ENCODE measurements at regions not wholly inside any gene's neighbourhood (a gene's known extent, or its start where the extent isn't known, plus 50 kb on each side); places are given as distances from the start of the nearest gene placed in this dataset.

DNA sequence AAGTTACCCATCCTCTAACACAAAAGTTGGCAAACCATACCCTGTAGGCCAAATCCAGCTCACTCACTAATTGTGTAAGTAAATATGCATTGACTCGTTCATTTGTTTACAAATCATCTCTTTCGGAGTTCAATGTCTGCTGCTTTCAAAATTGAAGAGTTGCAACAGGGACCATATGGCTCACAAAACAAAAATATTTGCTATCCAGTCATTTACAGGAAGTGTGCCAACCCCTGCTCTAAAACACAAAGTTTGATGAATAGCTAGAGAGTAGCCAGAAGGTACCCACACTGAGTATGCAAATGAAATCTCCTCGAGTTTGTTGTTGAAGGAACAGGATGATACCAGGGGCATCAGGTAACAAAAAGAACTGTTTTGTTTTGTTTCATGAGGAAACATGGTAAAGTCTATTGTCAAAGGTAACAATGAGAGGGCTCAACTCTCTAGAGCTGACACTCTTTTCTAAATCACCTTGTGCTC is 236.2 kb upstream of the THBS1 start:
- no peak overlapping the region for H3K9ac ChIP-seq (ENCODE audit: low read length)
- DNase-seq, result no peak

DNA sequence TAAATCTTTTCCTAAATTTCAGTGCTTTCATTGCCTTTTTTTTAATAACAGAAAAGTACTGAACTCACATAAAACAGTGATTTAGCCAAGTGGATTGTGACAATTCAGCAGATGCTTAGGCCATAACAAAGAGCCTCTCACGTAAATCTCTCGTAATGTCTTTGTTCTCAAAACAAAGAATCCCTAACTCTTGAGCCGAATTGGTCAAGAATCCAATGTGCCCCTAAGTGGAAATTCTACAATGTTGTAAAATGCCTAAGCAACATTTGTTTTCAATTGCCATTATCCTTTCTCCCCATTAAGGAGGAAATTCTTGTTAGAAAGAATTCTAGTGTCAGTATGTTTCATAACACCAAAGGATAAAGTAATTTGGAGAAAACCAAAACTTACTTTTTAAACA is 235.7 kb upstream of the THBS1 start:
- H4K20me1 ChIP-seq (ENCODE audit: insufficient read depth, low read depth, low read length), result no peaks in the 10 kb centered on the region
- H3K9me2 ChIP-seq (replicated peaks; ENCODE audit: insufficient read depth, low read length), result no peaks in the 10 kb centered on the region
- no peaks in the 10 kb centered on the region for H3K27me3 ChIP-seq (ENCODE audit: low read length)
- no peak overlapping the region for H3K27ac ChIP-seq (ENCODE audit: low read length)
- H3K9ac ChIP-seq (ENCODE audit: low read length), result no peak overlapping the region
- H3K79me2 ChIP-seq (ENCODE audit: low read length), result no peaks in the 10 kb centered on the region
- no peaks in the 10 kb centered on the region for H3K36me3 ChIP-seq (ENCODE audit: insufficient read depth, low read length)
- no peaks in the 10 kb centered on the region for H3K4me1 ChIP-seq (ENCODE audit: low read length)
- no peak overlapping the region for H2AFZ ChIP-seq (ENCODE audit: low read length)
- no peak for DNase-seq
- H3K4me2 ChIP-seq (ENCODE audit: low read depth, low read length, poor library complexity, severe bottlenecking), result no peak overlapping the region
- H3K9me3 ChIP-seq (ENCODE audit: low read length), result no peaks in the 10 kb centered on the region
- H3K4me3 ChIP-seq (ENCODE audit: low read length), result no peak overlapping the region

More for the DNA sequence above, 236.2 kb upstream of the THBS1 start:
- no peaks in the 10 kb centered on the region for H3K9me2 ChIP-seq (replicated peaks; ENCODE audit: insufficient read depth, low read length)
- no peak overlapping the region for H2AFZ ChIP-seq (ENCODE audit: low read length)
- no peak overlapping the region for H3K4me2 ChIP-seq (ENCODE audit: low read depth, low read length, poor library complexity, severe bottlenecking)
- H3K4me1 ChIP-seq (ENCODE audit: low read length), result no peaks in the 10 kb centered on the region
- H3K79me2 ChIP-seq (ENCODE audit: low read length), result no peaks in the 10 kb centered on the region
- H3K4me3 ChIP-seq (ENCODE audit: low read length), result no peak overlapping the region
- H3K36me3 ChIP-seq (ENCODE audit: insufficient read depth, low read length), result no peaks in the 10 kb centered on the region
- H3K9me3 ChIP-seq (ENCODE audit: low read length), result no peaks in the 10 kb centered on the region
- H4K20me1 ChIP-seq (ENCODE audit: insufficient read depth, low read depth, low read length), result no peaks in the 10 kb centered on the region
- no peak overlapping the region for H3K27ac ChIP-seq (ENCODE audit: low read length)
- no peaks in the 10 kb centered on the region for H3K27me3 ChIP-seq (ENCODE audit: low read length)

DNA sequence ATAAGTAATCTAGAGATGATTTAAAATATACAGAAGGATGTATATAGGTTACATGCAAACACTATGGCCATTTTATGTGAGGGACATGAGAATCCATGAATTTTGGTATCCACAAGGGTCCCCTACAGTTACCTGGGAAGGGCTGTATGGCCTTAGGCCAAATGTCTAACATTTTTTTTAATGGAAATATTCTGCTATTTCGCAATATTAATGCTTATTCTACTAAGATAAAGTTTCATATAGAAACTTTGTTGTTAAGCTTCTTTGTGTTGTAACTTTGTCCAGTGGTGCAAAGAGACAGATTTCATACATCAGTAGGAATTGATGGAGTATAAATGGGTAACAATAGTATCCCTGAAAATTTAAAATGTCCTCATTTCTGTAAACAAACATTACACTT is 233.4 kb upstream of the THBS1 start:
- Histone ChIP-seq H3K4me1 (ENCODE audit: low read length) (no peaks in the 10 kb centered on the region), H3K9me3 (ENCODE audit: low read length) (no peaks in the 10 kb centered on the region), H3K4me2 (ENCODE audit: low read depth, low read length, poor library complexity, severe bottlenecking) (no peak overlapping the region), H2AFZ (ENCODE audit: low read length) (no peak overlapping the region), H3K9ac (ENCODE audit: low read length) (no peak overlapping the region), H3K27me3 (ENCODE audit: low read length) (no peaks in the 10 kb centered on the region), H4K20me1 (ENCODE audit: insufficient read depth, low read depth, low read length) (no peaks in the 10 kb centered on the region), H3K36me3 (ENCODE audit: insufficient read depth, low read length) (no peaks in the 10 kb centered on the region), H3K79me2 (ENCODE audit: low read length) (no peaks in the 10 kb centered on the region), H3K9me2 (replicated peaks; ENCODE audit: insufficient read depth, low read length) (no peaks in the 10 kb centered on the region), H3K27ac (ENCODE audit: low read length) (no peak overlapping the region), H3K4me3 (ENCODE audit: low read length) (no peak overlapping the region)
- DNase-seq, result no peak

DNA sequence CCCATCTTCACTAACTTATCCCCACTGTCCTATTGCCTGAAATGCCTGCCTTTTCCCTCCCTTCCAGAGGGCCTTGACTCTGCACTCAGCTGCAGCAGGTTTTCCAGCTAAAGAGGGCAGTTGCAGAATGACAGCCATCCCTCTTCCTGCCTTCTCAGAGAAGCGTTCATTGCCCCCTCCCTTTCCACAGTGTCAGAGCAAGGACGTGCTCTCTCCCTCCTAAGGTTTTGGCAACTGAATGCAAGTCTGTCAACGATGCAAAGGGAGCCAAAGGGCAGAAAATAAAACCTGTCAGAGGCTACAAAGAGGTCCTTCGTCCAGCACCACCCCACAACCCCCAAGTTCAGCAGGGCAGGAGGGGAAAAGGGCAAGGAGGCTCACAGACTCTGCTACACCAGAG is 230.1 kb upstream of the THBS1 start:
- Histone ChIP-seq H3K9ac (ENCODE audit: low read length) (no peak overlapping the region), H4K20me1 (ENCODE audit: insufficient read depth, low read depth, low read length) (no peaks in the 10 kb centered on the region), H3K27ac (ENCODE audit: low read length) (no peak overlapping the region), H2AFZ (ENCODE audit: low read length) (no peak overlapping the region), H3K27me3 (ENCODE audit: low read length) (no peaks in the 10 kb centered on the region), H3K9me3 (ENCODE audit: low read length) (no peaks in the 10 kb centered on the region), H3K36me3 (ENCODE audit: insufficient read depth, low read length) (no peaks in the 10 kb centered on the region), H3K9me2 (replicated peaks; ENCODE audit: insufficient read depth, low read length) (no peaks in the 10 kb centered on the region), H3K79me2 (ENCODE audit: low read length) (no peaks in the 10 kb centered on the region), H3K4me1 (ENCODE audit: low read length) (no peaks in the 10 kb centered on the region), H3K4me3 (ENCODE audit: low read length) (no peak overlapping the region), H3K4me2 (ENCODE audit: low read depth, low read length, poor library complexity, severe bottlenecking) (no peak overlapping the region)
- no peak for DNase-seq

DNA sequence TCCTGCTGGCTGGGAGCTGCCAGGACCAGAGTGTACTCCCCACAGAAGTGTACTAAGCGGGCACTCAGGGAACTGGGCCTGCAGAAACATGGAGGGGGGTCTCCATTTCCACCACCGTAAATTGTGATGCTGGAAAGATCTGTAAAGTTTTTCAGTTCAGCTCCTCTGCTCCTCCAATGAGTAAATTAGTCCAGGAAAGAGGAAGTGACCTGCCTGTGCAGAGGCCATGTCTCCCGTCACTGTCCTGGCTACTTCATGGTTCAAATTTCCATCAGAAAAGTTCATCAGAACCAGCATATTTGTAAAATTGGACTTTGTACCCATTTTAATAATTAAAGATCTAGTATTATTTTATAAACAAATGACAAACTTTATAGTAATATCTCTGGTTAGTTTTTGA is 226.7 kb upstream of the THBS1 start:
- no peak for DNase-seq
- Histone ChIP-seq H3K4me3 (ENCODE audit: low read length) (no peak overlapping the region), H3K9ac (ENCODE audit: low read length) (no peak overlapping the region), H2AFZ (ENCODE audit: low read length) (no peak overlapping the region), H3K79me2 (ENCODE audit: low read length) (no peaks in the 10 kb centered on the region), H4K20me1 (ENCODE audit: insufficient read depth, low read depth, low read length) (no peaks in the 10 kb centered on the region), H3K4me2 (ENCODE audit: low read depth, low read length, poor library complexity, severe bottlenecking) (no peak overlapping the region), H3K4me1 (ENCODE audit: low read length) (no peaks in the 10 kb centered on the region), H3K9me3 (ENCODE audit: low read length) (no peaks in the 10 kb centered on the region), H3K27ac (ENCODE audit: low read length) (no peak overlapping the region), H3K9me2 (replicated peaks; ENCODE audit: insufficient read depth, low read length) (no peaks in the 10 kb centered on the region), H3K27me3 (ENCODE audit: low read length) (no peaks in the 10 kb centered on the region), H3K36me3 (ENCODE audit: insufficient read depth, low read length) (no peaks in the 10 kb centered on the region)

DNA sequence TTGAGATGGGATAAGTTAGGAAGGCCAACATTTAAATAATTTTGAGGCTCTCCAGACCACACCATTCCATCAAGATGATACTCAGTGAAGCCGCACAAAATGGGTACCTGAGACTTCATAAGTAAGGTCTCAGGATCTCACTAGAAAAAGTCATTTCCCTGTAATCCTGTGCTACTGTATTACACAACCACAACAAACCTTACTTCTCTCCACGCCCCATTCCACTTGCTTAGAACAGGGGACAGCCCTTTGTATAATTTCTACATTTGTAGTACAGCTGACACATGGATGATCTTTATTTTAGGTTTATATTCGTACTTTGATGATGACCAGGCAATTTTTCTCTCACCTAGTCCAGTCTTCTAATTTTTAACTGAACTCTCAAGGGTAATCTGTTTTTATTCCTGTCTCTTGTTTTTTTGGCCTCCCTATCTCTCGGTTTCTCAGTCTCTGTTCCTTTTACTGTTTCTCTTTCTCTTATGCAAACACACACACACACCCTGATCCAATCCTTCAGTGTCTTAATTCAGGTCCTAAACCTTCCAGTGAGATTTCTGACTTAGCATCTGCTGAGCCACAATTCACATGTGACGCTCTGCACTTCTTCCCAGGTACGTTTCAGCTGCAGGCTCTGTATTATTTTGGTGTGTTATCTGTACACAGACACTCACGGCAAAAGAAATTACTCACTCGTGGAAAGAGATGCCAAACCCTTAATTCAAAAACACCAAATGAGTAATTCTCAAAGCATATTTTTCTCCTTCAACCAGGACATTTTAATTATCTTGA is 223.2 kb upstream of the THBS1 start:
- no peaks in the 10 kb centered on the region for H3K79me2 ChIP-seq (ENCODE audit: low read length)
- no peak for DNase-seq
- H3K27me3 ChIP-seq (ENCODE audit: low read length), result no peaks in the 10 kb centered on the region
- H3K9me2 ChIP-seq (replicated peaks; ENCODE audit: insufficient read depth, low read length), result no peaks in the 10 kb centered on the region
- no peak overlapping the region for H3K4me2 ChIP-seq (ENCODE audit: low read depth, low read length, poor library complexity, severe bottlenecking)
- no peaks in the 10 kb centered on the region for H4K20me1 ChIP-seq (ENCODE audit: insufficient read depth, low read depth, low read length)
- no peaks in the 10 kb centered on the region for H3K36me3 ChIP-seq (ENCODE audit: insufficient read depth, low read length)
- no peaks in the 10 kb centered on the region for H3K4me1 ChIP-seq (ENCODE audit: low read length)
- H2AFZ ChIP-seq (ENCODE audit: low read length), result no peak overlapping the region
- H3K27ac ChIP-seq (ENCODE audit: low read length), result no peak overlapping the region
- no peaks in the 10 kb centered on the region for H3K9me3 ChIP-seq (ENCODE audit: low read length)
- H3K4me3 ChIP-seq (ENCODE audit: low read length), result no peak overlapping the region
- H3K9ac ChIP-seq (ENCODE audit: low read length), result no peak overlapping the region

DNA sequence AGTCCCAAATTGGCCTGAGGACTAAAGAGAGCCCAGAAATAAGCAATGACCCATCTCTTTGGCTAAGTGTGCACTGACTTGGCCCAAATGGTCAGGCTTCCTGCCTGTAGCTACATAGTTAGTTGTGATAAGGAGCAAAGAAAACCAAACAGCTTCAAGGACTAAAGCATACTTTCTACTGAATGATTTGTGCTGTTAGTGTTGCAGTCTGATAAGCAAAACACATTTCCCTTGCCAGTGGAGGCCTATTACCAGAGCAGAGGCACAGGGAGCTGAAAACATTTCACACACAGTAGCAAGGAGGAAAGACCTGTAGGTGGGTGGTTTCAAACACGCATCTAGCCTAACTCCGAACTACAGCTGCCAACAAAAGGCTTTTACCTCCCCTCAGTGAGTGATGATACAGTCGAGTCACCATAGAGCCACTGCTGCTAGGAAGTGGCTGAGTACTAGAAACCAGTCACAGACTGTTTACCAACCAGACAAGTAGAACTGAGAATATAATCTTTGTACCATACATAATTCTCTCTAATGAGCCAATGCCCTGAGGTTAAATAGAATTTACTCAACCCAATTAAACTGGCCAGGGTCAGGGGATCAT is 222.3 kb upstream of the THBS1 start:
- Histone ChIP-seq H3K4me1 (ENCODE audit: low read length) (no peaks in the 10 kb centered on the region), H3K9ac (ENCODE audit: low read length) (no peak overlapping the region), H3K27me3 (ENCODE audit: low read length) (no peaks in the 10 kb centered on the region), H3K27ac (ENCODE audit: low read length) (no peak overlapping the region), H4K20me1 (ENCODE audit: insufficient read depth, low read depth, low read length) (no peaks in the 10 kb centered on the region), H3K9me3 (ENCODE audit: low read length) (no peaks in the 10 kb centered on the region), H3K4me2 (ENCODE audit: low read depth, low read length, poor library complexity, severe bottlenecking) (no peak overlapping the region), H3K79me2 (ENCODE audit: low read length) (no peaks in the 10 kb centered on the region), H3K9me2 (replicated peaks; ENCODE audit: insufficient read depth, low read length) (no peaks in the 10 kb centered on the region), H2AFZ (ENCODE audit: low read length) (no peak overlapping the region), H3K4me3 (ENCODE audit: low read length) (no peak overlapping the region), H3K36me3 (ENCODE audit: insufficient read depth, low read length) (no peaks in the 10 kb centered on the region)
- no peak for DNase-seq

DNA sequence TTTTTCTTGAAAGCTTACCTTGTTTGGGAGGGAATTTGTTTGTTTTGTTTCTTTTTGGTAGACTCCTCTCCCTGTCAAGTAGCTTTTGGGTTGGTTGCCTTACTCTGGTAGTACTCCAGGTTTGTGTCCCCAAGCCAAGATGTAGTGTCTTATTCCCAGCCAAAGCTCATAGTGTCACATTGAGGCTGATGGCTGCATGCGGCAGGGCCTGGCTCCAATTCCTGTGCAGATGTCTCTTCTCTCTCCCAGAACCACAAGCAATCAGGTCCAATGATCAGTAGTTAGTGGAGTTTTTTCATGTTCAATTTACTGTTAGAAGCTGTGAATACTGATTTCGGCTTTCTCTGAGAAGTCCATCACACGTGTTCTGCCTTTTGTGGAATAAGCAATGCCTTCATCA is 221.1 kb upstream of the THBS1 start:
- Histone ChIP-seq H3K9me3 (ENCODE audit: low read length) (no peaks in the 10 kb centered on the region), H3K27me3 (ENCODE audit: low read length) (no peaks in the 10 kb centered on the region), H3K27ac (ENCODE audit: low read length) (no peak overlapping the region), H4K20me1 (ENCODE audit: insufficient read depth, low read depth, low read length) (no peaks in the 10 kb centered on the region), H3K79me2 (ENCODE audit: low read length) (no peaks in the 10 kb centered on the region), H3K4me2 (ENCODE audit: low read depth, low read length, poor library complexity, severe bottlenecking) (no peak overlapping the region), H3K36me3 (ENCODE audit: insufficient read depth, low read length) (no peaks in the 10 kb centered on the region), H3K4me1 (ENCODE audit: low read length) (no peaks in the 10 kb centered on the region), H3K4me3 (ENCODE audit: low read length) (no peak overlapping the region), H2AFZ (ENCODE audit: low read length) (no peak overlapping the region), H3K9ac (ENCODE audit: low read length) (no peak overlapping the region), H3K9me2 (replicated peaks; ENCODE audit: insufficient read depth, low read length) (no peaks in the 10 kb centered on the region)
- no peak for DNase-seq

All from Karpas-422 (cell line).